GM23248 (cell line): ENCODE measurements at regions not wholly inside any gene's neighbourhood (a gene's known extent, or its start where the extent isn't known, plus 50 kb on each side); places are given as distances from the start of the nearest gene placed in this dataset.

Experiments
- EZH2 ChIP-seq: fragments of 200-600 bp; sonication (generic); IDR thresholded peaks from 2 replicates; pipeline ENCODE4 v1.6.1; 2018; ENCODE audit warnings: antibody characterized with exemption, mild to moderate bottlenecking; ENCODE audit not compliant: insufficient read depth, poor library complexity, severe bottlenecking
- EZH2phosphoT487 ChIP-seq: fragments of 200-600 bp; sonication (generic); IDR thresholded peaks from 2 replicates; pipeline ENCODE4 v1.6.1; 2018; ENCODE audit warnings: antibody characterized with exemption, moderate library complexity, mild to moderate bottlenecking, low read depth; ENCODE audit not compliant: insufficient read depth

DNA sequence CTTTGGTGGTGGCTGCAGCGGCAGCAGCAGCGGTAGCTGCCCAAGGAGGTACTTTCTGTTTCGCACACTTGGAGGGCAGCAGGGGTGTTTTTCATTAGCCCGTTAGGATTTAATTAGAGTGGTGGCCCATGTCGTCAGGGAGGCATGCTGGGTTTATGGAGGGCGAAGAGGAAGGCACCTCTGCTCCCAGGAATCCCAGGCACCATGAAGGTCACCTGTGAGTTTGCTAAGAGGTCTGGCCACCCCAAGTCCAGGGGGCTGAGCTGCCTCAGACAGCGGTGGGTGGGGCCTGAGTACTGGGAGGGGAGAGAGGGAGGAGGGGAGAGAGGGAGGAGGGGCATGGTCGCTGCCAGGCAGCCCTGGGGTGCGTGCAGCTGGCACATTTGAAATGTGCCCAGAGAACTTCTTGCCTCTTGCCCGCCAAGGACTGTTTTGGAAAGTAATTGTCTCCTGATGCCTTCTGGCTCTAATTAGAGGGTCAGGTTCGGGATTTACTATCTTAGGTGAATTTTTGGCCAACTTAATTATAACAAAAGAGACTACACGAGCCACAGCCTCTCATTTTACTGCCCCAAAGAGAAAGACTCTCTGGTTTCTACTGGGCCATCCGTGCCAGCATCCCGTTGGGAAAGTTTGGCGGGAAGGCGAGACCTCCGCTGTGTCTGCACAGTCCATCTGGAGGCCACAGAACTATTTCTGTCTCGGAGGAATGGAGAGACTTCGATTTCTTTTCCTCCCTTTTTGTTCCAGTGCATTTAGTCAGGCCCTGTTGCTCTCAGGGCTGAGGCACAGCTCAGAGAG lies 62.0 kb downstream of the GLI2 start:
- TF ChIP-seq EZH2phosphoT487 (no peak), EZH2 (no peak)
